Epithelial cell of proximal tubule (primary cell): ENCODE measurements at regions not wholly inside any gene's neighbourhood (a gene's known extent, or its start where the extent isn't known, plus 50 kb on each side); places are given as distances from the start of the nearest gene placed in this dataset.

Source experiments
- DNase-seq: peaks from one replicate; pipeline ENCODE4 v3.0.0-alpha.2; 2011; ENCODE audit warnings: low read depth
- H3K4me3 ChIP-seq: 2 replicates; pipeline ENCODE4 v1.5.1; 2011; ENCODE audit warnings: low read depth, mild to moderate bottlenecking, low read length
- CTCF ChIP-seq: conservative IDR thresholded peaks from 2 replicates; pipeline ENCODE4 v1.5.1; 2012; ENCODE audit warnings: low read depth, mild to moderate bottlenecking, low read length

DNA sequence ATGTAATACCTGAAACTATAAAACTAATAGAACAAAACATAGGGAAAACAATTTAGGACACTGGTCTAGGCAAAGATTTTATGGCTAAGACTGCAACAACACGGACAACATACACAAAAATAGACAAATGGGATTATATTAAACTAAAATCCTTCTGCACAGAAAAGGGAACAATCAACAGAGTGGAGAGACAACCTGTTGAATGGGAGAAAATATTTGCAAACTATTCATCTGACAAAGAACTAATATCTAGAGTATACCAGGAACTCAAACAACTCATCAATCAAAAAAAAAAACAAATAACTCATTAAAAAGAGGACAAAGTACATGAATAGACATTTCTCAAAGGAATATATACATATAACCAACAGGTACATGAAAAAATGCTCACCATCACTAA, 174.5 kb downstream of the FNDC1 start:
- no peak for DNase-seq
- H3K4me3 ChIP-seq, result no peak overlapping the region
- TF ChIP-seq CTCF, result no peak

DNA sequence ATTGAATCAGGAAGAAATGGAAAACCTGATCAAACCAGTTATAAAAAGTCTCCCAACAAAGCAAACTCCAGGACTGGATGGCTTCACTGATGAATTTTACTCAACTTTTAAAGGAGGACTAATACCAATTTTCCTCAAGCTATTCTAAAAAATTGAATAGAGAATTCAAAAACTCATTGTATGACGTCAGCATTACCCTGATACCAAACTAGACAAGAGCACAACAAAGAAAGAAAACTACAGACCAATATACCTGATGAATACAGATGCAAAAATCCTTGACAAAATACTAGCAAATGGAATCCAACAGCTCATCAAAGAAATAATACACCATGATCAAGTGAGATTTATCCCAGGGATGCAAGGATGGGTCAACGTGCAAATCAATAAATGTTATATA, 172.9 kb downstream of the FNDC1 start:
- no peak overlapping the region for H3K4me3 ChIP-seq
- DNase-seq, result no peak
- no peak for TF ChIP-seq CTCF

GRCh38 chr6:159334068-159334467, 164.9 kb downstream of the FNDC1 start:
- no peak for TF ChIP-seq CTCF
- H3K4me3 ChIP-seq, result no peak overlapping the region
- DNase-seq, result no peak

DNA sequence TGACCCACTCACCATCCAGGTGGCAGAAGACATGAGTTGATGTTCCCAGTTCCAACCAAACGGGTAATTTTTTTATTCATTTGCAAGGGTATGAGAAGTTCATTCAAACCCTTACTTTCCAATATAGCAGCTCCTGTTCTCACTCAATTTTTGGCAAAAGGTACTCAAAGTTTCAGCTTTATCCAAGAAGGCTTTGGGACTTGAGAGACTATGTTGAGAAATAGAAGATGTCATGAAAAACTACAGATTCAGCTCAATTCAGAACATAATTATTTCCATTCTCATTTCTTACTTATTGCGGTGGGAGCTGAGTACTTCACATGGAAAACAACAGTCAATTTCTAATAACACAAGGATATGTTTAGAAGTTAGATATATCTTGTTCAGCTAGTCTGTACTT, 162.3 kb downstream of the FNDC1 start:
- no peak for DNase-seq
- TF ChIP-seq CTCF, result no peak
- no peak overlapping the region for H3K4me3 ChIP-seq

GRCh38 chr6:159329081-159329480, 159.9 kb downstream of the FNDC1 start:
- TF ChIP-seq CTCF, result no peak
- no peak for DNase-seq

DNA sequence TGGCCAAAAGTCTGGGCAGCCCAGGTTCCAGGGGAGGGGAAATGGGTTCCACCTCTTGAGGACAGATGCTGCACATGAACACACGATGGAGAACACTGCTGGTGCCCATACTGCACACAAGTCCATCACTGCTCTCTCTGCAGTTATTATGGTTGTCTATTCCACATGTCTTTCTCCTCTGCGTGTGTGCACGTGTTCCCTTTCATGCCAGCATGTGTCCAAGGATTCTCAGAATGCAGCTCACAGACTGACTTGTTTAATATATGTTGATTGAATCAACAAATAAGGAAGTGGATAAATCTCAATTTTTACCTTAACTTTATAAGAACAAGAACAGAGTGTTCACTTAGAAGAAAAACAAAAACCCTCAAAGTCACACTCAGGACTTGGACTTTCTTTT, 158.9 kb downstream of the FNDC1 start:
- no peak for DNase-seq
- no peak overlapping the region for H3K4me3 ChIP-seq
- no peak for TF ChIP-seq CTCF

More at GRCh38 chr6:159329081-159329480, 159.9 kb downstream of the FNDC1 start:
- H3K4me3 ChIP-seq, result no peak overlapping the region

DNA sequence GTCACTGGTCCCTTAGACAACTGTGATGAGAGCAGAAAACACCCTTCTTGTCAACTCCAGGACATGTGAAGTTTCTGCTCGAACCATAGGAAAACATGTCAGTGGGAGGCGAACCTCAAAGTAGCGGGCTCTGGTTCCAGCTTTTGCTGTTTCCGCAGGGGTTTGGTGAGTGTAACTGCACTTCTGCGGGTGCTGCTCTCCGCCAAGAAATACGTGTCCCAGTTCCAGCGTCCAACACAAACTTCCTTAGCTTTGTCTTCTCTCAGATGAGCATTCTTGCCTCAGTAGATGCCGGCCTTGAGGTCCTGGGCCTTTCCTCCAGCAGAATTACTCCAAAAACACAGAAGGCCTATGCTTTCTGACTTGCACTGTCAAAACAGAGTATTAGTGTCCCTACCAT, 156.3 kb downstream of the FNDC1 start:
- TF ChIP-seq CTCF, result no peak
- no peak overlapping the region for H3K4me3 ChIP-seq

More for the DNA sequence above, 156.3 kb downstream of the FNDC1 start:
- no peak for DNase-seq
